Activated T-cell treated with anti-CD3 and anti-CD28 coated beads for 24 hours (primary cell): ENCODE measurements at regions not wholly inside any gene's neighbourhood (a gene's known extent, or its start where the extent isn't known, plus 50 kb on each side); places are given as distances from the start of the nearest gene placed in this dataset.

ENCODE experiments used
- DNase-seq: peaks from one replicate; pipeline ENCODE4 v3.0.0-alpha.2; 2020; ENCODE audit warnings: low read depth

GRCh38 chr3:124177071-124177470 lies 185.1 kb upstream of the ROPN1 start:
- DNase-seq, result no peak

GRCh38 chr3:124178531-124178930 lies 186.6 kb upstream of the ROPN1 start:
- no peak for DNase-seq

DNA sequence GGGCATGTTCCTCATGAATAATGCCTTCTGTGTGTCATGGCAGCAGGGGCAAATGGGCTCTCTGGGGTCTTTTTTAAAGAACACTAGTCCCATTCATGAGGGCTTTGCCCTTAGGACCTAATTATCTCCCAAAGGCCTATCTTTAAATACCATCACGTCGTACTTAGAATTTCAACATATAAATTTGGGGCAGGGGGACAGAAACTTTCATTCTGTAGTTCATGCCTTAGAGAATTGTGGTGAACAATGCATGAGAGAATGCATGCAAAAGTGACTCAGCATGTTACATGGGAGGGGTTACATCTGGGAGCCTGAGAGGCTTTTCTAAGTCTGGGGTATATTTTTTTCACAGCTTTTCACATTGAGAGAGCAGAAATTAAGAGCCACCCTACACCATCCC lies 208.5 kb upstream of the ROPN1 start:
- no peak for DNase-seq

- no peak for DNase-seq
Observed at GRCh38 chr3:124201226-124201625, 209.3 kb upstream of the ROPN1 start.

DNA sequence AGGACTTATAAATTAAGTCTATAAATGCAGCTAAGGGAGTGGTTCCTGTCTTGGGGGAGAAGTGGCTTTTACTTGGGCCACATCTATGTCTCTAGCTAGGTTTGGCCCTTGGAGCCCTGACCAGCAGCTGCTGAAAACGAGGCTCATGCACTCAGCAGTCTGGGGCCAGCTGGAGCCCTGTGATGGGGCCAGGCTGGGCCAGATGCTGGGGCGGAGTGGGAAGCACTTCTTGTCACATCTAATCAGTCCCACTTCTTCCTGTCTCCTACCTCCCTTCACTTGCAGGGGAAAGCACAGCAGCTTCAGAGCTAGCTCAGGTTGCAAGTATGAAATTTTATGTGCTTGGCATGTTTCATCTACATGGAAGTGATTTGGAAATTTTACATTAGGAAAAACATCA lies 209.9 kb upstream of the ROPN1 start:
- DNase-seq, result no peak

DNA sequence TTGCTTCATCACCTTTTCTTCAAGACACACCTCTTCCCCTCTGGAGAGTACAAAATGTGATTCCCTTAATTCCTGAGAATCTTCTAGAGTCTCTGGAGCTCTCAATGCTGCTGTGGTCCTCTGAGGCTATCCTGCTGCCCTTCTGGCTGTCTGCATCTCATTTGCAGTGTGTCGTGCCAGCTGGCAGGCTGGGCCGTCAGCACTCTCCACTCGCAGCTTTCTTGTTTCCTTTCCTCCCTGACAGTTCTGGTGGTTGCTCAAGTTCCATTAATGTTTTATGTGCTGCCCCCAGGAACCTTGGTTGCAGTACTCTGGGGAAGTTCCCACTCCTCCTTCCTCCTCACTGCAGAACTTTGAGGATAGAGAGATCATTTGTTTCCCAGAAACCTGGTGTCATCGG lies 210.8 kb upstream of the ROPN1 start:
- no peak for DNase-seq

GRCh38 chr3:124203292-124203691 lies 211.4 kb upstream of the ROPN1 start:
- no peak for DNase-seq

DNA sequence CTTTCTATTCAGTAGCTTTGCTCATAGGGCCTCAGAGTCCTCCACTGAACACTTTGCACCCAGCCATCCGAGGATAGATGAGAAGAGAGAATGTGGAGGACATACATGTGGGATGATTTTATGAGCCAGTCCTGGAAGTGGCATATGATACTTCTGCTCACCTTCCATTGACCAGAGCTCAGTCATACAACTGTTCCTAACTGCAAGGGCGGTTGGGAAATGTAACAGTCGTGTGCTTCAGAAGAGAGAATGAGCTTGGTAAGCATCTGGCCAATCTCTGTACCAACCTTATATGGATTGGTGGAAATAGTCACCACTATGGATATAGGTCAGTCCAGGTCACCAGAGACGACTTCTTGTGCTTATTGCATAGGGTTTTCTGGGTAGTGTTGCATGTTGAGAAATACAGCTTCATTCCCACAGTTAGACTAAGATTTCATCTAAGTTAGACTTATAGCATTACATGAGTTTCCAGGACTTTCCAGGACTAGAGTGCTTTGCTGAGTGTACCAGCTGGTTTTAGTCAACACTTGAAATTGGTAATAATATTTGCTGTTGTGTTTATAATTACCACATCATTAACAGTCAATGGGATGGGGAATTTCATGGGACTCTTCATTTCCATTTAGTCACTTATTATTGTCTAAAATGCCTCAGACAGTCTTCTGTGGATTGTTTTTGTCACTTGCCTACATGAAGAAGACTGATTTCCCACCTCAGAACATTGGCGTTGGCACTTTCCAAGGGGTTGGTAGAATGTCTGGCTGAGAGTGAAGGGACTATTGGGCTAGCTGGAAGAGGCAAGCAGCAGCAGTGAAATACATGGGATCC lies 214.5 kb upstream of the ROPN1 start:
- DNase-seq, result no peak

GRCh38 chr3:124207077-124207476 lies 215.2 kb upstream of the ROPN1 start:
- DNase-seq, result no peak

GRCh38 chr3:124207873-124208485 lies 216.1 kb upstream of the ROPN1 start:
- no peak for DNase-seq

GRCh38 chr3:124209426-124209825 lies 217.5 kb upstream of the ROPN1 start:
- DNase-seq, result no peak

DNA sequence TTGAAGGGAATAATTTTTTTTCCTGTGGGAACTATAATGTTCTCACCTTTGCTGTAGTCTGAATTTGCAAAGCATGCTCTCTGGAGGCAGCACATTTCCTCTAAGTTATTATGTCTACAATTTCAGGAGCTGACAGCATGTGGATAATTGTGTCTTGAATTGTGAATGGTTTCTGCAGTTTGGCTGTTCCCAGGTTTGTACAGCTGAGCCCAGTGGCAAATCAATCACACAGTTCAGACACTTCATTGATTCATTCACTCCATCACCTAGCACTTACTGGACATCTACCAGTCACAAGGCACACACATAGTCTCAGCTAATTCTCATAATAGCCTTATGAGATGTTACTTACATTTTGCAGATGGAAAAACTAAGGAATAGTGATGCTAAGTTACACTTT lies 219.0 kb upstream of the ROPN1 start:
- DNase-seq, result no peak

- no peak for DNase-seq
Observed at GRCh38 chr3:124213641-124214040, 221.7 kb upstream of the ROPN1 start.

DNA sequence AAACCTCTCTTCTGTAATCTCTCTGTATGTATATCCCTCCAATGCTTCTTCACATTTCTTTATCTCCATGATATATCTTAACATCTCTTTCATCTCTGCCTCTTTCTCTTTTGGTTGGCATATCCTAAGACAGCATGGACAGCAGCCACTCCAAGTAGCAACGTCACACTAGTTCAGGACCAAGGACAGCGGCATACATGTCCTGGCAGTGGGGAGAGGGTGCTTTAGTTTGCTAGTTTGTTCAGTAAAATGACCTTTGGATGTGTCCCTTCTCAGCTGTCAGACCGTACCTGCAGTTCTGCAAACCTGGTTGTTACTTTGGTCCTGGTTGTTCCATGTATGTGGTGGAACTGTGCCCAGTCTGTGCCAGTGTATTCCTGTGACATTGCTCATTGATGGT lies 225.6 kb upstream of the ROPN1 start:
- DNase-seq, result no peak

DNA sequence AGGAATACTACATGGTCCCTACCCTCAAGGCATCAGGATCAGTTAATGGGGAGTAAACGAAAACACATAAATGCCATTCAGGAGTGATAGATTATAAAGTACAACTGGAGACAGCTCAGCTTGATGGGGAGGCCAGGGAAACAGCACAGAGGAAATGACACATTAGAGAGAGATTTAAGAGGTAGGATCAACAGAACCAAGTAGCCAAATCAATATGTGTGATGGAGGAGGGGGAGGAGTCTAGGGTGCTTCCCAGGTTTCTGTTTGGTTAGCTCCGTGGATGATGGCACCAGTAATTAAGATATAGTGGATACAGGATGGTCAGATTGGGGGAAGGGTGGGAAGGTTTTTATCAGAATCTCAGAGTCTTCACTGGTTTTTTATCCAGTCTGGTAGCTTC lies 229.5 kb upstream of the ROPN1 start:
- no peak for DNase-seq

GRCh38 chr3:124223853-124224252 lies 231.9 kb upstream of the ROPN1 start:
- no peak for DNase-seq

DNA sequence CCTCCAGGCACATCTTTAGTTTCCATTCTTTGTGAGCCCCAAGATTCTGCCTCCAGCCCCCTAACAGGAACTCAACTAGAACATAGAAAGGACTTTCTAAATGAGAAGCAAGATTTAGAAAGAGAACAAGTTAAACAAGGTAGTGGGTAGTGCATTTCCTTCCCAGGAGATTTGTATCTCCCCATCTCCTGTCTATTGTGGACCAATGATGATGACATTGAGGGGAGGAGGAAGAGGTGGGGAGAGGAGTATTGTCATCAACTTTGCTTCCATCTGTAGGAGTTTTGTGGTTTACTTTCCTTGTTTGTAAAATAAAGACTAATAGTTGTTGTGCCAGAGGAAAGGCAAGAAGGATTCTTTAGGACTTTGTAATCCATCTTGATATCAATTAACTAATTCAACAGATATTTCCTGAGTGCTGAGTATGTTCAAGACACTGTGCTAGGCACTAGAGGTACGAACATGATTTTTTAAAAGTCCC lies 235.3 kb upstream of the ROPN1 start:
- DNase-seq, result no peak

GRCh38 chr3:124229420-124229819 lies 237.5 kb upstream of the ROPN1 start:
- no peak for DNase-seq

DNA sequence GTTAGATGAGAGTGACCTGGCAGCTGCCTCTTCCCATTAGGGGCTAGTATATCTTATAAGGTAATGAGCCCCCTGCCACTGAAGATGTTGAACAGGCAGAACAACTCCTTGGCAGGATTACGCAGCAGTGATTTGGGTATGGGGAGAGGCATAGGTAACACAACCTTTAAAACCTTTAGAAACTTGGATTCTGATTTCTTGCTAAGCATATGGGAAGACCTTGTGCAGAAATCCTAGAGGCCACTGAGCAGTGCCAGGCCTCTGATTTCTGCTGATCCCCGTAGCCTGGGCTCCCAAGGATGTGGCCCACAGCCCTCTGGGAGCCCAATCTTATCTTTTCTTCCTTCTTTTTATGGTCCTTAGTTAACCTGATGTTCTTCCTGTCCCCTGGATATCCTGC lies 237.9 kb upstream of the ROPN1 start:
- no peak for DNase-seq

- no peak for DNase-seq
Observed at GRCh38 chr3:124230432-124230831, 238.5 kb upstream of the ROPN1 start.

- no peak for DNase-seq
Observed at GRCh38 chr3:124230998-124231397, 239.1 kb upstream of the ROPN1 start.

DNA sequence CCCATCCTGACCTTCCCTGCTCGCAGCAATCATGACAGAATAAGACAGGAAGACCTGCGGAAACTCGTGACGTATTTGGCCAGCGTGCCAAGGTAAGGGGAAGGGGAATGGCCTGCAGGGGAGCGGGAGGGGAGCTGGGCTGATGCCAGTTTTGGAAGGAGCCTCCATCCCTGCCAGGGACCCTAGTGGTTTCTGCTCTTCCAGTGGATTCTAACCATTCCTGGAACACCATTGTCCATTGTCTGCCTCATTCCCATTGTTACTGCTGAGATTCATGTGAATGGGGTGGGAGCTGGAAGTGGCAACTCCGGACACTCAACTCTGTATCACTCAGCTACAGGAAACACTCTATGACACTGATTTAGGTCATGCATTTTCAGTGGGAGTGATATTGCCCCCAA lies 242.9 kb upstream of the ROPN1 start:
- DNase-seq, result no peak

DNA sequence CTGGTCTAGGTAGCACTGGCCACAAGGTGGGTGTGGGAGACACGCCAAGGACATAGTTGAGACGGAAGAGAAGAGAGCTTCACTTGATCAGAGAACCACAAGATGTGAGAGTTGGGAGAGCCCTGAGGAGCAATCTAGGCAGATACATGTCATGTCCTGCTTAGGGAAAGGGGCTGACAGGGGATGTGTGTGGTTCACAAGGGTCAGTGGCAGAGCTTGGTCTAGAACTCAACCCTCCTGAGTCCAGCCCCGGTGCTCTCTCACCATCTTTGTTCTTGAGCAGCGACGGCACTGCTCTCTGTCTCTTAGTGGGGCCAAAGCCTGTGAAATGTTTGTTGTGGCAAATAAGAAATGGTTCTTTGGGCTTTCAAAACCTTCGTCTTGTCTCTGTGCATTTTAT lies 243.5 kb upstream of the ROPN1 start:
- no peak for DNase-seq
